Stomach (tissue), 4 donors: ENCODE measurements at regions not wholly inside any gene's neighbourhood (a gene's known extent, or its start where the extent isn't known, plus 50 kb on each side); places are given as distances from the start of the nearest gene placed in this dataset.

Experiments used
- POLR2A ChIP-seq, 4 donors: fragments of 450-650 bp; IDR thresholded peaks; one replicate each; pipeline ENCODE4 v1.6.1; 2016; ENCODE audit warnings: antibody characterized with exemption in 4 of 4, control low read depth in 2 of 4, mild to moderate bottlenecking in 1 of 4, moderate library complexity in 1 of 4
- TF ChIP-seq, protein P1 (sequence below), 7 experiments: fragments of 450-650 bp in 4 of 7; fragments of 200-600 bp in 3 of 7; sonication (generic) in 3 of 7; IDR thresholded peaks; one replicate each; pipeline ENCODE4 v1.5.1; 2016 to 2019; ENCODE audit warnings: antibody characterized with exemption in 7 of 7, control low read depth in 2 of 7, mild to moderate bottlenecking in 1 of 7

GRCh38 chr14:55849833-55850232 lies 268.4 kb upstream of the PELI2 start:
- TF ChIP-seq, protein P1, sequence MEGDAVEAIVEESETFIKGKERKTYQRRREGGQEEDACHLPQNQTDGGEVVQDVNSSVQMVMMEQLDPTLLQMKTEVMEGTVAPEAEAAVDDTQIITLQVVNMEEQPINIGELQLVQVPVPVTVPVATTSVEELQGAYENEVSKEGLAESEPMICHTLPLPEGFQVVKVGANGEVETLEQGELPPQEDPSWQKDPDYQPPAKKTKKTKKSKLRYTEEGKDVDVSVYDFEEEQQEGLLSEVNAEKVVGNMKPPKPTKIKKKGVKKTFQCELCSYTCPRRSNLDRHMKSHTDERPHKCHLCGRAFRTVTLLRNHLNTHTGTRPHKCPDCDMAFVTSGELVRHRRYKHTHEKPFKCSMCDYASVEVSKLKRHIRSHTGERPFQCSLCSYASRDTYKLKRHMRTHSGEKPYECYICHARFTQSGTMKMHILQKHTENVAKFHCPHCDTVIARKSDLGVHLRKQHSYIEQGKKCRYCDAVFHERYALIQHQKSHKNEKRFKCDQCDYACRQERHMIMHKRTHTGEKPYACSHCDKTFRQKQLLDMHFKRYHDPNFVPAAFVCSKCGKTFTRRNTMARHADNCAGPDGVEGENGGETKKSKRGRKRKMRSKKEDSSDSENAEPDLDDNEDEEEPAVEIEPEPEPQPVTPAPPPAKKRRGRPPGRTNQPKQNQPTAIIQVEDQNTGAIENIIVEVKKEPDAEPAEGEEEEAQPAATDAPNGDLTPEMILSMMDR (IDR thresholded peaks at IDR 0.05): no peak
- no peak for TF ChIP-seq POLR2A (IDR thresholded peaks at IDR 0.05)
